GM12873 (cell line): ENCODE measurements at regions not wholly inside any gene's neighbourhood (a gene's known extent, or its start where the extent isn't known, plus 50 kb on each side); places are given as distances from the start of the nearest gene placed in this dataset.

Experiments used
- TF ChIP-seq, protein P1 (sequence below): IDR thresholded peaks from 2 replicates; pipeline ENCODE4 v1.5.1; 2012; ENCODE audit warnings: low read depth, mild to moderate bottlenecking, moderate library complexity, low read length, control low read depth; ENCODE audit not compliant: insufficient read depth; ENCODE audit errors: missing control alignments

DNA sequence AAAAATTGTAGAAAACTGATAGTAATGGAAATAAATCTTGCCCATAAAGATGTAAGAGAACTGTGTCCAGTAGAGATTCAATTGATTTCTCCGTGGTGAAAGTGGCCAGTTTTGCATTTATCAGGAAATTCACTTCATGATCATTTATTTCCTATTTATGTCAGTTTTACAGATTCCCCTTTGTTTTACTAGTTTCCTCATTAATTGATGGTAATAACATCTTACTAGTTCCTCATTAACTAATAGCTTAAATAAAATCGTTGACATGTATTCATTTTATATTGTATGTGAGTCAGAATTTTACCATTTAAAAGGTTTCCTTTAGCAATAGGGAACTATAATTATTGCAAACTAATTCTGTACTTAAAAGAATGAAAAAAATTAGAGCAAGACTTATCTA, 99.8 kb upstream of the ADGRF1 start:
- TF ChIP-seq, protein P1, sequence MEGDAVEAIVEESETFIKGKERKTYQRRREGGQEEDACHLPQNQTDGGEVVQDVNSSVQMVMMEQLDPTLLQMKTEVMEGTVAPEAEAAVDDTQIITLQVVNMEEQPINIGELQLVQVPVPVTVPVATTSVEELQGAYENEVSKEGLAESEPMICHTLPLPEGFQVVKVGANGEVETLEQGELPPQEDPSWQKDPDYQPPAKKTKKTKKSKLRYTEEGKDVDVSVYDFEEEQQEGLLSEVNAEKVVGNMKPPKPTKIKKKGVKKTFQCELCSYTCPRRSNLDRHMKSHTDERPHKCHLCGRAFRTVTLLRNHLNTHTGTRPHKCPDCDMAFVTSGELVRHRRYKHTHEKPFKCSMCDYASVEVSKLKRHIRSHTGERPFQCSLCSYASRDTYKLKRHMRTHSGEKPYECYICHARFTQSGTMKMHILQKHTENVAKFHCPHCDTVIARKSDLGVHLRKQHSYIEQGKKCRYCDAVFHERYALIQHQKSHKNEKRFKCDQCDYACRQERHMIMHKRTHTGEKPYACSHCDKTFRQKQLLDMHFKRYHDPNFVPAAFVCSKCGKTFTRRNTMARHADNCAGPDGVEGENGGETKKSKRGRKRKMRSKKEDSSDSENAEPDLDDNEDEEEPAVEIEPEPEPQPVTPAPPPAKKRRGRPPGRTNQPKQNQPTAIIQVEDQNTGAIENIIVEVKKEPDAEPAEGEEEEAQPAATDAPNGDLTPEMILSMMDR: no peak

DNA sequence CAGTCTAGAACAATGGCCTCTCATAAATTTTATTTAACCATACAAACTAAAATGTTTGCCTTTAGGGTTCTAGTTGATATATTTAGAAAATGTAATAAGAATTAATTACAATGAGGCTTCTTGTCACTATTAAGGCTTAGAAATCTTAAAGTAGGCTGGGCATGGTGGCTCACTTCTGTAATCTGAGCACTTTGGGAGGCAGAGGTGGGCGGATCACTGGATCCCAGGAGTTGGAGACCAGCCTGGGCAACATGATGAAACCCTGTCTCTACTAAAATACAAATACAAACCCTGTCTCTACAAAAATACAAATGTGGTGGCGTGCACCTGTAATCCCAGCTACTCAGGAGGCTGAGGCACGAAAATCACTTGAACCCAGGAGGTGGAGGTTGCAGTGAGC, 99.0 kb upstream of the ADGRF1 start:
- TF ChIP-seq, protein P1: no peak

DNA sequence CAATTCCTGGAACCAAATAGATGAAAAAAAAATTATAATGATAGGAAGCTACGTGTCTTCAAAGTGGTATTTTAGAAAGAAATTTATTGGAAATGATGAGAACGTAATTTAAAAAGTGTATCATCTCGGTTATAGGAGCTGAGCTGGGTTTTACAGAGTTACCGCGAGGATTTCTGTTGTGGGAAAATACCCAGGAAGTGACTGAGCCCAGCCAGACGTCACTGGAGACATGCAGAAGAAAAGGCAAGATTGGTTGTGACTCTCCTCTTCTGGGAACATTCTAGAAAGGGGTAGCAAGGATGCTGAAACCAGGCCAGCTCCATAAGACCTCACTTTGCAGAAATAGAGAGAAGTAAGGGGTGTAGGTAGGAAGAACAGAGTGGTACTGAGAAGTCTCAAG, 95.9 kb upstream of the ADGRF1 start:
- TF ChIP-seq, protein P1: no peak

DNA sequence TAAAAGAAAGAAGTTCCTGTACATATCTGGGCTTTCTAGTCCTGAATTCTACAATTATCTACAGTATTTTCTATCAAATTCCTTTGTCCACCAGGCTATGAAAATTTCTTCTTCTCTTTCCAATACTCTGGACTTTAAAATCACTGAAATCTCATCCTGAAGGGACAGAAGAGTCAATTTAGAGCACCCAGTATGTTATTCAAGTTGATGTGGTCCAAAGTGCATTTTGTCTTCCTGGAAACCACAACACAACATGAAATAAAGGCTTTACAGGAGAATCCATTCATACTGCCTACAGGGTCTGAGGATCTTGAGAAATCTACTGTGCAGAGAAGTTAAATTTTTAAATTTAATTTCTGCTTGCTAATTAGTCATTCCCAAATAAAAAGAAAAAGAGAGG, 94.9 kb upstream of the ADGRF1 start:
- TF ChIP-seq, protein P1: no peak

DNA sequence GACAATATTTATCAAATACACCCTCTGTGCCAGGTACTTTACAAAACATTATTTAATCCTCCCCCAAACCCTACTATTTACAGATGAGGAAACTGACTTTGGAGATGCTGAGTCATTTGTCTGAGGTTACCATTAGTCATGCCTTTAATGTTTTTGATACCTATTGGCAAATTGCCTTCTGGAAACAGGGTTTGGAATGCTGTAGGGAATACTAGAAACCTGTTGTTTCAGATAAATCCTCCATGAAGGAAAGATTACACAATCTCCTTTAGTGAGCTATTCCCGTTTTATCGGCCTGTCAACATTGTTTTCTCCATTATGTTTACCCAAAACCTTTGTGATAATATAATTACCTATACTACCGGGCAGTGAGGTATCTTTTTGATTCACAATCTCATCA, 93.6 kb upstream of the ADGRF1 start:
- TF ChIP-seq, protein P1: no peak

DNA sequence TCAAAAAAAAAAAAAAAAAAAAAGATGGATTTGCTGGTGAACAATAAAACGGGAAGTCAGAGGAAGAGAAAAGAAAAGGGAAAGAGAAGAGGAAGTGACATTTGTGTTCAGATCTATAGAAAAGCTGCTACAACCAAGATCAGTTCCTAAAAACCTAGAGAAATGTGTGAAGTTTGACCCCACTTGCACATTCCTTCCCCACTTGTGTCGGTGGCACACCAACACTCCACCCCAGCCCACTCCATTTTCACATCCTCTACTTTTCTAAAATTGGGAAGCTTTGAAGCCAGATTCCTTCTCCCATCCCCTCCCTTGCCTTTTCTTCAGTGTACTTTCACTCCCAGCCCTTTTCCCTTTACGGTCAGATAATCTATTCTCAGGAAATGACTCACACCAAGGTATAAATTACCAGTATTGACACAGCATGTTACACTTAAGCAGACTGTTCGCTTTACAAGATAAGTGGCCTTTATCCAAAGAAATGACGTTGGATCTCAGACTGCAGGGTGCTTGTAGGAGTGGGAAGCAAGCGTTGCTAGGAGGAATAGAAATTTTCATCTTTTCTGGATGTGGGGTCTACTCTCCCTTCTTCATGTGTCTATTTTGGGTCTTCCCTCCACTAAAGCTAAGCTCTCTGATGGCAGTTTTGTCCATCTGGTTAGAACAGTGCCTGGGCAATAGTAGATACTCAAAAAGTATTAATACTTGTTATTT, 92.5 kb upstream of the ADGRF1 start:
- TF ChIP-seq, protein P1: no peak

DNA sequence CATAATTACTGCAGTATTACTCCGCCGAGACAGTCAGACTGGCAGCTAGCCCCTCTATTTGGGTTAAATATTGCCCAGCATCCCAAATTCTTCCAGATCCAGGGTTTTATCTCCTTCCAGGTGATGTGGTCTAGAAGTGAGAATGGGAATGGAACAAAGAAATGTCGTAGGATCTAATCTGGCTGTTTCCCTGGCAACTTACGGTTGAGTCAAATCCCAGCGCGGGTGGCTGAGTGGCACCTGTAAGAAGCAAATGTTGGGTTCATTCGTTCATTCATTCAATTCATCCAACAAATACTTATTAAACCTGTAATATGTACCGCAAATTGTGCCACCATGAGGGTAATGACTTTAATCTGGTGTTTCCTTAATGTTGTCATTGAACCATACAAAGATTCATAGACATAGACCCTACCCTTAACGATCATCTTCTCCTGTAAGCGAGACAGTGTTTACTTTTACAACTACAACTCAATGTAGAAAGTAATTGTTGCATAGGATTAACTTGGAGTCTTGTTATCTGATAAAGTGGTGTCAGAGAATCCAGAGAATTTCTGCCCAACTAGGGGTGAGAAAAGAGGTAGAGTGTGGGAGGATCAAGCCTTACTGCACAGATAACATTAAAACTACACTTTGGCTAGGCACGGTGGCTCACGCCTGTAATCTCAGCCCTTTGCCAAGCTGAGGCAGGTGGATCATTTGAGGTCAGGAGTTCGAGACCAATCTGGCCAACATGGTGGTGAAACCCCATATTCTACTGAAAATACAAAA, 91.3 kb upstream of the ADGRF1 start:
- TF ChIP-seq, protein P1: no peak
